Liver (tissue), 3 donors: ENCODE measurements at regions not wholly inside any gene's neighbourhood (a gene's known extent, or its start where the extent isn't known, plus 50 kb on each side); places are given as distances from the start of the nearest gene placed in this dataset.

ENCODE experiments used
- EGR1 ChIP-seq, 2 donors: IDR thresholded peaks; 2 replicates each; pipeline ENCODE4 v1.6.1; 2016 to 2018; ENCODE audit warnings: antibody characterized with exemption in 2 of 2, low read depth in 2 of 2
- FOXA1 ChIP-seq: IDR thresholded peaks from 2 replicates; pipeline ENCODE4 v1.6.1; 2016; ENCODE audit warnings: antibody characterized with exemption
- GABPA ChIP-seq, 2 donors: IDR thresholded peaks in 1 of 2; conservative IDR thresholded peaks in 1 of 2; 2 replicates each; pipeline ENCODE4 v1.6.1; 2016; ENCODE audit warnings: antibody characterized with exemption in 2 of 2, mild to moderate bottlenecking in 1 of 2, moderate library complexity in 1 of 2
- HNF4A ChIP-seq, 2 donors: conservative IDR thresholded peaks; 2 replicates each; pipeline ENCODE4 v1.6.1; 2016; ENCODE audit warnings: antibody characterized with exemption in 2 of 2, mild to moderate bottlenecking in 2 of 2
- HNF4G ChIP-seq: IDR thresholded peaks from 2 replicates; pipeline ENCODE4 v1.6.1; 2016; ENCODE audit warnings: antibody characterized with exemption
- JUND ChIP-seq, 2 donors: IDR thresholded peaks; 2 replicates each; pipeline ENCODE4 v1.6.1; 2016; ENCODE audit warnings: antibody characterized with exemption in 2 of 2
- RAD21 ChIP-seq, 2 donors: IDR thresholded peaks; 2 replicates each; pipeline ENCODE4 v1.6.1; 2016; ENCODE audit warnings: antibody characterized with exemption in 2 of 2, mild to moderate bottlenecking in 2 of 2
- SP1 ChIP-seq: IDR thresholded peaks from 2 replicates; pipeline ENCODE4 v1.6.1; 2018; ENCODE audit warnings: antibody characterized with exemption, mild to moderate bottlenecking
- TAF1 ChIP-seq: conservative IDR thresholded peaks from 2 replicates; pipeline ENCODE4 v1.6.1; 2016; ENCODE audit warnings: antibody characterized with exemption, mild to moderate bottlenecking
- YY1 ChIP-seq: IDR thresholded peaks from 2 replicates; pipeline ENCODE4 v1.6.1; 2016; ENCODE audit warnings: antibody characterized with exemption, mild to moderate bottlenecking
- TF ChIP-seq, protein P1 (sequence below): fragments of 150-350 bp; IDR thresholded peaks from 2 replicates; pipeline ENCODE4 v1.5.1; 2017; ENCODE audit warnings: improper control_type of control experiment, low read depth, low read length; ENCODE audit not compliant: missing input control
- TF ChIP-seq, protein P2 (sequence below): IDR thresholded peaks from 2 replicates; pipeline ENCODE4 v1.6.1; 2016; ENCODE audit warnings: antibody characterized with exemption
- TF ChIP-seq, protein P3 (sequence below): IDR thresholded peaks from 2 replicates; pipeline ENCODE4 v1.6.1; 2016; ENCODE audit warnings: antibody characterized with exemption
- TF ChIP-seq, protein P4 (sequence below): IDR thresholded peaks from 2 replicates; pipeline ENCODE4 v1.6.1; 2016; ENCODE audit warnings: antibody characterized with exemption, mild to moderate bottlenecking
- donor health status: healthy.
- donor health status: healthy.

DNA sequence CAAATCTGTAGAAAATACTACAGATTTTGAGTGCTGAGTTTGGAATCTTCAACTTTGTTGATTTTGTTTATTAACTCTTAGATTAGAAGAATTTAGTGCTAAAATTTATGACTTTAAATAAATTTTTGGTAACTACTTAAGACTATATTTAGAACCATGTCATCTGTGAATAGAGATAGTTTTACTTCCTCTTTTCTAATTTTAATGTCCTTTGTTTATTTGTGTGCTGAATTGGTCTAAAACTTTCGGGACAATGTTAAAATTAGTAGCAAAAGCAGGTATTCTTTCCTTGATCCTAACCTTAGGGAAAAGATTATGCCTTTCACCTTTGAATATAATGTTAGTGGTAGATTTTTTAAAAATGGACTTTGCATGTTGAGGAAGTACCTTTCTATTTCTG lies 119.7 kb upstream of the CXorf51A start:
- TF ChIP-seq YY1, result no peak
- TF ChIP-seq, protein P1, sequence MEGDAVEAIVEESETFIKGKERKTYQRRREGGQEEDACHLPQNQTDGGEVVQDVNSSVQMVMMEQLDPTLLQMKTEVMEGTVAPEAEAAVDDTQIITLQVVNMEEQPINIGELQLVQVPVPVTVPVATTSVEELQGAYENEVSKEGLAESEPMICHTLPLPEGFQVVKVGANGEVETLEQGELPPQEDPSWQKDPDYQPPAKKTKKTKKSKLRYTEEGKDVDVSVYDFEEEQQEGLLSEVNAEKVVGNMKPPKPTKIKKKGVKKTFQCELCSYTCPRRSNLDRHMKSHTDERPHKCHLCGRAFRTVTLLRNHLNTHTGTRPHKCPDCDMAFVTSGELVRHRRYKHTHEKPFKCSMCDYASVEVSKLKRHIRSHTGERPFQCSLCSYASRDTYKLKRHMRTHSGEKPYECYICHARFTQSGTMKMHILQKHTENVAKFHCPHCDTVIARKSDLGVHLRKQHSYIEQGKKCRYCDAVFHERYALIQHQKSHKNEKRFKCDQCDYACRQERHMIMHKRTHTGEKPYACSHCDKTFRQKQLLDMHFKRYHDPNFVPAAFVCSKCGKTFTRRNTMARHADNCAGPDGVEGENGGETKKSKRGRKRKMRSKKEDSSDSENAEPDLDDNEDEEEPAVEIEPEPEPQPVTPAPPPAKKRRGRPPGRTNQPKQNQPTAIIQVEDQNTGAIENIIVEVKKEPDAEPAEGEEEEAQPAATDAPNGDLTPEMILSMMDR, result no peak
- no peak for TF ChIP-seq JUND (IDR thresholded peaks at IDR 0.05)
- no peak for TF ChIP-seq GABPA (IDR thresholded peaks at IDR 0.05 in 1 of 2, conservative IDR thresholded peaks at IDR 0.05 in 1 of 2)
- TF ChIP-seq, protein P2, sequence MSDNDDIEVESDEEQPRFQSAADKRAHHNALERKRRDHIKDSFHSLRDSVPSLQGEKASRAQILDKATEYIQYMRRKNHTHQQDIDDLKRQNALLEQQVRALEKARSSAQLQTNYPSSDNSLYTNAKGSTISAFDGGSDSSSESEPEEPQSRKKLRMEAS, result no peak
- no peak for TF ChIP-seq TAF1
- TF ChIP-seq EGR1 (IDR thresholded peaks at IDR 0.05; ENCODE audit: low read depth in 2 of 2), result no peak
- no peak for TF ChIP-seq SP1
- no peak for TF ChIP-seq FOXA1
- TF ChIP-seq RAD21 (IDR thresholded peaks at IDR 0.05), result no peak
- TF ChIP-seq HNF4A (conservative IDR thresholded peaks at IDR 0.05), result no peak
- TF ChIP-seq, protein P3, sequence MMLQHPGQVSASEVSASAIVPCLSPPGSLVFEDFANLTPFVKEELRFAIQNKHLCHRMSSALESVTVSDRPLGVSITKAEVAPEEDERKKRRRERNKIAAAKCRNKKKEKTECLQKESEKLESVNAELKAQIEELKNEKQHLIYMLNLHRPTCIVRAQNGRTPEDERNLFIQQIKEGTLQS, result no peak
- TF ChIP-seq, protein P4, sequence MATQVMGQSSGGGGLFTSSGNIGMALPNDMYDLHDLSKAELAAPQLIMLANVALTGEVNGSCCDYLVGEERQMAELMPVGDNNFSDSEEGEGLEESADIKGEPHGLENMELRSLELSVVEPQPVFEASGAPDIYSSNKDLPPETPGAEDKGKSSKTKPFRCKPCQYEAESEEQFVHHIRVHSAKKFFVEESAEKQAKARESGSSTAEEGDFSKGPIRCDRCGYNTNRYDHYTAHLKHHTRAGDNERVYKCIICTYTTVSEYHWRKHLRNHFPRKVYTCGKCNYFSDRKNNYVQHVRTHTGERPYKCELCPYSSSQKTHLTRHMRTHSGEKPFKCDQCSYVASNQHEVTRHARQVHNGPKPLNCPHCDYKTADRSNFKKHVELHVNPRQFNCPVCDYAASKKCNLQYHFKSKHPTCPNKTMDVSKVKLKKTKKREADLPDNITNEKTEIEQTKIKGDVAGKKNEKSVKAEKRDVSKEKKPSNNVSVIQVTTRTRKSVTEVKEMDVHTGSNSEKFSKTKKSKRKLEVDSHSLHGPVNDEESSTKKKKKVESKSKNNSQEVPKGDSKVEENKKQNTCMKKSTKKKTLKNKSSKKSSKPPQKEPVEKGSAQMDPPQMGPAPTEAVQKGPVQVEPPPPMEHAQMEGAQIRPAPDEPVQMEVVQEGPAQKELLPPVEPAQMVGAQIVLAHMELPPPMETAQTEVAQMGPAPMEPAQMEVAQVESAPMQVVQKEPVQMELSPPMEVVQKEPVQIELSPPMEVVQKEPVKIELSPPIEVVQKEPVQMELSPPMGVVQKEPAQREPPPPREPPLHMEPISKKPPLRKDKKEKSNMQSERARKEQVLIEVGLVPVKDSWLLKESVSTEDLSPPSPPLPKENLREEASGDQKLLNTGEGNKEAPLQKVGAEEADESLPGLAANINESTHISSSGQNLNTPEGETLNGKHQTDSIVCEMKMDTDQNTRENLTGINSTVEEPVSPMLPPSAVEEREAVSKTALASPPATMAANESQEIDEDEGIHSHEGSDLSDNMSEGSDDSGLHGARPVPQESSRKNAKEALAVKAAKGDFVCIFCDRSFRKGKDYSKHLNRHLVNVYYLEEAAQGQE, result no peak
- TF ChIP-seq HNF4G, result no peak
